Neural progenitor cell (in vitro differentiated cells): ENCODE measurements at regions not wholly inside any gene's neighbourhood (a gene's known extent, or its start where the extent isn't known, plus 50 kb on each side); places are given as distances from the start of the nearest gene placed in this dataset.

Experiments
- EZH2 ChIP-seq: fragments of 200-600 bp; sonication (generic); IDR thresholded peaks from 2 replicates; pipeline ENCODE4 v1.6.1; 2017; ENCODE audit warnings: antibody characterized with exemption, mild to moderate bottlenecking, moderate library complexity
- TF ChIP-seq, protein P1 (sequence below): fragments of 200-600 bp; sonication (generic); IDR thresholded peaks from 2 replicates; pipeline ENCODE4 v1.5.1; 2017; ENCODE audit warnings: antibody characterized with exemption, mild to moderate bottlenecking

DNA sequence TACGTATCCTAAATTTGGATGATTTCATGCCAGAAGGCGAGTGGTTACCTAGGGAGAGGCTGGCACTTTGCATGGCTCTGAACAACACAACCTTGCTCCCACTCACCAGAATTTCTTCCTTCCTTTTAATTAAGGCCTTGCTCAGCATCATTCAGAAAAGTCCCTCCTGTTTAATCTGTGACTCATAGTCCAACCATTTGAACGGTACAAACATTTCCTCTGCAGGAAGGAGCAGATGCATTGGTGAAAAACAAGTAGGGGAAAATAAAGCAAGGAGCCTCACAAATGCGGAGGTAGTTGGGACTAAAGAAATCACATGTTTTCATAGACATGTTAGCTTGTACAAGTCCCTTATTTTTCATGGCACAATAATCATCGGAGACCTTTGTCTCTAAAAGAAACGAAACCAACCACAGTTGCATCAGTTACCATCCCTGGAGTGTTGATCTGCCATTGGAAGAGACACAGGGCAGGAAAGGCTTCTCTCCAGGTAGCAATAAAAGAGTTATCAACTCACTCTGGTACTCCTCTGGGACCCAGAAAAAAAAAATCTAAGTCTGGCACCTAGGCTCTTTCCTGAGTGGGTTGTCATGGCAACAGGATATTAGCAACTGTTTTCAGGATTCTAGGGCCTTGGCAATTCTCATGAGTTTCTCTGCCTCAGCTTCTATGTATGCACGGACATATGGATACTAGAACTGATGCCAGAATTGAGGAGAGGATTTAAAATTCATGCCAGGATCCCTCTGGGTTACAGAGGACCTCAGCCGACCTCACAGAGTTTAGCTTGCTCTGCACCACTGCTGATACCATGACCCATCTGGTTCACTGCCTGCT is 255.4 kb upstream of the ARPP21 start:
- TF ChIP-seq, protein P1, sequence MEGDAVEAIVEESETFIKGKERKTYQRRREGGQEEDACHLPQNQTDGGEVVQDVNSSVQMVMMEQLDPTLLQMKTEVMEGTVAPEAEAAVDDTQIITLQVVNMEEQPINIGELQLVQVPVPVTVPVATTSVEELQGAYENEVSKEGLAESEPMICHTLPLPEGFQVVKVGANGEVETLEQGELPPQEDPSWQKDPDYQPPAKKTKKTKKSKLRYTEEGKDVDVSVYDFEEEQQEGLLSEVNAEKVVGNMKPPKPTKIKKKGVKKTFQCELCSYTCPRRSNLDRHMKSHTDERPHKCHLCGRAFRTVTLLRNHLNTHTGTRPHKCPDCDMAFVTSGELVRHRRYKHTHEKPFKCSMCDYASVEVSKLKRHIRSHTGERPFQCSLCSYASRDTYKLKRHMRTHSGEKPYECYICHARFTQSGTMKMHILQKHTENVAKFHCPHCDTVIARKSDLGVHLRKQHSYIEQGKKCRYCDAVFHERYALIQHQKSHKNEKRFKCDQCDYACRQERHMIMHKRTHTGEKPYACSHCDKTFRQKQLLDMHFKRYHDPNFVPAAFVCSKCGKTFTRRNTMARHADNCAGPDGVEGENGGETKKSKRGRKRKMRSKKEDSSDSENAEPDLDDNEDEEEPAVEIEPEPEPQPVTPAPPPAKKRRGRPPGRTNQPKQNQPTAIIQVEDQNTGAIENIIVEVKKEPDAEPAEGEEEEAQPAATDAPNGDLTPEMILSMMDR: no peak
- no peak for TF ChIP-seq EZH2
